HPDE6-E6E7 (cell line): ENCODE measurements at regions not wholly inside any gene's neighbourhood (a gene's known extent, or its start where the extent isn't known, plus 50 kb on each side); places are given as distances from the start of the nearest gene placed in this dataset.

Experiments
- DNase-seq: peaks from one replicate; pipeline ENCODE4 v3.0.0; 2011; ENCODE audit warnings: missing footprints; ENCODE audit errors: extremely low spot score

- DNase-seq: no peak
These were observed 52.2 kb upstream of the CD83 start for GRCh38 chr6:14065350-14065749.

- DNase-seq: no peak
These were observed 50.7 kb upstream of the CD83 start for GRCh38 chr6:14066782-14067406.

GRCh38 chr6:14067656-14068055 is 49.9 kb upstream of the CD83 start:
- no peak for DNase-seq
